Endodermal cell (in vitro differentiated cells): ENCODE measurements at regions not wholly inside any gene's neighbourhood (a gene's known extent, or its start where the extent isn't known, plus 50 kb on each side); places are given as distances from the start of the nearest gene placed in this dataset.

Source experiments
- DNase-seq: peaks from one replicate; pipeline ENCODE4 v3.0.0-alpha.2; 2017
- H3K27ac ChIP-seq: 2 replicates; pipeline ENCODE4 v1.5.1; 2013; ENCODE audit warnings: mild to moderate bottlenecking, low read depth, low read length, moderate library complexity
- H3K27me3 ChIP-seq: 2 replicates; pipeline ENCODE4 v1.6.1; 2013; ENCODE audit warnings: mild to moderate bottlenecking, low read length, moderate library complexity; ENCODE audit not compliant: insufficient read depth, control insufficient read depth, poor library complexity, severe bottlenecking
- H3K36me3 ChIP-seq: 2 replicates; pipeline ENCODE4 v1.7.0; 2013; ENCODE audit warnings: mild to moderate bottlenecking, low read length, moderate library complexity; ENCODE audit not compliant: control insufficient read depth, insufficient read depth
- H3K4me1 ChIP-seq: one replicate; pipeline ENCODE4 v1.7.0; 2013; ENCODE audit warnings: low read length; ENCODE audit not compliant: control insufficient read depth, insufficient read depth
- H3K4me3 ChIP-seq: 2 replicates; pipeline ENCODE4 v1.5.1; 2013; ENCODE audit warnings: mild to moderate bottlenecking, low read length, moderate library complexity
- H3K9ac ChIP-seq: 2 replicates; pipeline ENCODE4 v1.6.1; 2013; ENCODE audit warnings: mild to moderate bottlenecking, low read length, moderate library complexity; ENCODE audit not compliant: poor library complexity, severe bottlenecking; ENCODE audit errors: extremely low read depth
- H3K9me3 ChIP-seq: 2 replicates; pipeline ENCODE4 v1.6.1; 2013; ENCODE audit warnings: mild to moderate bottlenecking, low read length, moderate library complexity; ENCODE audit not compliant: control insufficient read depth
- H3K27ac Mint-ChIP-seq: 2 replicates; pipeline ENCODE4 v1.8.0; 2020; ENCODE audit warnings: mixed read lengths
- H3K27me3 Mint-ChIP-seq: 2 replicates; pipeline ENCODE4 v1.8.0; 2021; ENCODE audit warnings: mild to moderate bottlenecking, mixed read lengths; ENCODE audit not compliant: insufficient read depth
- H3K36me3 Mint-ChIP-seq: 2 replicates; pipeline ENCODE4 v1.8.0; 2020; ENCODE audit warnings: low read depth, mixed read lengths
- H3K4me1 Mint-ChIP-seq: 2 replicates; pipeline ENCODE4 v1.8.0; 2020; ENCODE audit warnings: mixed read lengths
- H3K4me3 Mint-ChIP-seq: 2 replicates; pipeline ENCODE4 v1.8.0; 2020; ENCODE audit warnings: mild to moderate bottlenecking, moderate library complexity, mixed read lengths
- H3K9me3 Mint-ChIP-seq: 2 replicates; pipeline ENCODE4 v1.8.0; 2020; ENCODE audit warnings: mild to moderate bottlenecking, mixed read lengths
- WGBS, 2 experiments: methylation state at CpG; one replicate each; pipeline versions ENCODE4 v1.1.5 to v1.1.7; 2013; ENCODE audit warnings: missing lambda C conversion rate in 2 of 2, mixed read lengths in 1 of 2; ENCODE audit not compliant: insufficient coverage in 1 of 2, insufficient read length in 1 of 2; 5-methylcytosine and 5-hydroxymethylcytosine counted together
- TF ChIP-seq, protein P1 (sequence below): fragments of 200-600 bp; sonication (generic); conservative IDR thresholded peaks from 2 replicates; pipeline ENCODE4 v1.5.0; 2021; ENCODE audit warnings: antibody characterized with exemption, mild to moderate bottlenecking

DNA sequence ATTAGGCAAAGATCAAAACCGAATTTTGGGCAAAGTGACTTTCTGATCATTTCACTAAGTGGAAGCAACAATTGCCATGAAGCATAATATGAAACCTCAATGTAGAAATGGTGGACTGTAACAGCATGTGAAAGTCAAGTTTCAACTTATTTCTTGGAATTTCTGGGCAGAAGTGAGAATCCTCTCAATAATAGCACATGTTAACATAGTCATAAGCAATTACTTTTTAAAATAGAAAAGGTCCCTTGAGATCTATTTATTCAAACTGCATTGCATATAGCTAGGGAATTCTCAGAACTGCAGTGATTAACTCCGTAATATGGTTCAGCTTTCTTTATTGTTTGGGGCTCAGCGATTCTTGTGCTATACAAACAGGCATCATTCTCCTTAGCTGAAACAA lies 136.7 kb upstream of the ATP2B1 start:
- WGBS, 2 experiments: 90 to 94% methylated on average over 3 of the region's 3 CpGs
- no peaks in the 10 kb centered on the region for H3K27me3 ChIP-seq
- H3K27me3 Mint-ChIP-seq: no peaks in the 10 kb centered on the region
- peaks cover 11% of the 10 kb centered on the region for H3K4me1 Mint-ChIP-seq
- H3K9me3 ChIP-seq: no peaks in the 10 kb centered on the region
- H3K36me3 Mint-ChIP-seq: no peaks in the 10 kb centered on the region
- H3K9me3 Mint-ChIP-seq: no peaks in the 10 kb centered on the region
- H3K4me3 Mint-ChIP-seq: no peak overlapping the region
- no peaks in the 10 kb centered on the region for H3K36me3 ChIP-seq
- no peak overlapping the region for H3K27ac Mint-ChIP-seq
- H3K9ac ChIP-seq: no peak overlapping the region
- no peaks in the 10 kb centered on the region for H3K4me1 ChIP-seq
- no peak overlapping the region for H3K4me3 ChIP-seq
- TF ChIP-seq, protein P1, sequence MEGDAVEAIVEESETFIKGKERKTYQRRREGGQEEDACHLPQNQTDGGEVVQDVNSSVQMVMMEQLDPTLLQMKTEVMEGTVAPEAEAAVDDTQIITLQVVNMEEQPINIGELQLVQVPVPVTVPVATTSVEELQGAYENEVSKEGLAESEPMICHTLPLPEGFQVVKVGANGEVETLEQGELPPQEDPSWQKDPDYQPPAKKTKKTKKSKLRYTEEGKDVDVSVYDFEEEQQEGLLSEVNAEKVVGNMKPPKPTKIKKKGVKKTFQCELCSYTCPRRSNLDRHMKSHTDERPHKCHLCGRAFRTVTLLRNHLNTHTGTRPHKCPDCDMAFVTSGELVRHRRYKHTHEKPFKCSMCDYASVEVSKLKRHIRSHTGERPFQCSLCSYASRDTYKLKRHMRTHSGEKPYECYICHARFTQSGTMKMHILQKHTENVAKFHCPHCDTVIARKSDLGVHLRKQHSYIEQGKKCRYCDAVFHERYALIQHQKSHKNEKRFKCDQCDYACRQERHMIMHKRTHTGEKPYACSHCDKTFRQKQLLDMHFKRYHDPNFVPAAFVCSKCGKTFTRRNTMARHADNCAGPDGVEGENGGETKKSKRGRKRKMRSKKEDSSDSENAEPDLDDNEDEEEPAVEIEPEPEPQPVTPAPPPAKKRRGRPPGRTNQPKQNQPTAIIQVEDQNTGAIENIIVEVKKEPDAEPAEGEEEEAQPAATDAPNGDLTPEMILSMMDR: no peak
- H3K27ac ChIP-seq: no peak overlapping the region
- no peak for DNase-seq

DNA sequence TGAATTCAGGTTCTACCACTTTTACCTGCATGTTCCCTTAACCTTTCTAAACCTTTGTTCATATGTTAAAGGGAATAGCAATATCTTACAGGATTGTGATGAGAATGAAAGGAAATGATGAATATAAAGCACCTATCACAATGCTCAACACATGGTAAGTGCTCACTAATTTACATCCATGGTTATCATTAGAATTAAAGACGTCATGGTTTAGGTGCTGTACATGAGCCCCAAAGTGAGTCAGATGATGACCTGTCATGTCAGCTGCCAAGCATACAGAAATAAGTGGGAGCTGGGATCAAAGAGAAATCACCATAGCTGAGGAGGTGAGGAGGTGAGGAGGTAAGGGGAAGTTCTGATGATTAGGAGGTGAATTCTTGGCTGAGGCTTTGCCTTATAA lies 135.9 kb upstream of the ATP2B1 start:
- 90 to 100% methylated on average over 1 of the region's 1 CpG for WGBS, 2 experiments

DNA sequence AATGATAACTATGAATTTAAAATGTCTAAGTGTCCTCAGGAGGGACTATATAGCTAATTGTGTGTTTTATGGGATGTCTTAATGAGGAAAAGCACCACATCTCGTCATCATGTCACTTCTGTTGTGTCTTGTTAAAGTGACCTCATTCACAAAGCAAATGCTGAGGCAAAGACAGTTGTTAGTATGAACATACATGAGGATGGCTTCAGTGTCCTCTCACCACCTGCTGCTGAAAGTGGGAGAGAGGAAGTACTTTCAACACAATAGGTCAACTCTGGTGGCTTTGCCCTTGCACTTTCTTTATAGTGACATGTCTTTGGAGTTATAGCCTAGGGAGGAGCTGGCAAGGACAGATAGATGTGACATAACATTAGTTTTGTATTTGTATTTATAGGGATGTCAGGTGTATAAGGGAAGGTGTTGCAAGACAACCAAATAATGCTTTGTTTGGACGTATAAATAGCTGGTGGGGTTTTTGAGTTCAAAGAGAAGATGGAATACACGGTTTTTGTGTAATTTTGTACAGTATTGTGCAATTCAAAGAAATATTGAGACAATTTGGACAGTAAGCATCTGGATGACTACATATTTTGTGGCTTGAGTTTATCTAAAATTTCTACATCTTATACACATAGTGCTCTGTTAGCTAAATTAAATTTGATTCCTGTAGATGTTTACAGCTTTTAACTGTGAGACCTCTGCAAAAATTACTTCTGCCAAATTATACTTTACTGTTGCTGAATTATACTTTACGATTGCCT lies 131.7 kb upstream of the ATP2B1 start:
- no peak overlapping the region for H3K4me3 Mint-ChIP-seq
- H3K27me3 Mint-ChIP-seq: no peaks in the 10 kb centered on the region
- Histone ChIP-seq H3K27ac (no peak overlapping the region), H3K36me3 (no peaks in the 10 kb centered on the region), H3K4me1 (no peaks in the 10 kb centered on the region), H3K4me3 (no peak overlapping the region), H3K9me3 (no peaks in the 10 kb centered on the region), H3K27me3 (no peaks in the 10 kb centered on the region), H3K9ac (no peak overlapping the region)
- H3K27ac Mint-ChIP-seq: no peak overlapping the region
- TF ChIP-seq, protein P1: no peak
- no peaks in the 10 kb centered on the region for H3K9me3 Mint-ChIP-seq
- no peaks in the 10 kb centered on the region for H3K36me3 Mint-ChIP-seq
- WGBS, 2 experiments: 92 to 100% methylated on average over 2 to 4 of the region's 4 CpGs
- DNase-seq: no peak
- H3K4me1 Mint-ChIP-seq: peaks cover 22% of the 10 kb centered on the region

More for the DNA sequence above, 135.9 kb upstream of the ATP2B1 start:
- H3K9me3 ChIP-seq: no peaks in the 10 kb centered on the region
- no peak for DNase-seq
- H3K27me3 ChIP-seq: no peaks in the 10 kb centered on the region
- no peaks in the 10 kb centered on the region for H3K9me3 Mint-ChIP-seq
- no peaks in the 10 kb centered on the region for H3K4me1 ChIP-seq
- H3K36me3 Mint-ChIP-seq: no peaks in the 10 kb centered on the region
- no peak overlapping the region for H3K9ac ChIP-seq
- no peak overlapping the region for H3K27ac Mint-ChIP-seq
- TF ChIP-seq, protein P1: no peak
- H3K27me3 Mint-ChIP-seq: no peaks in the 10 kb centered on the region
- H3K36me3 ChIP-seq: no peaks in the 10 kb centered on the region
- no peak overlapping the region for H3K4me3 Mint-ChIP-seq
- H3K4me3 ChIP-seq: no peak overlapping the region
- peaks cover 12% of the 10 kb centered on the region for H3K4me1 Mint-ChIP-seq
- H3K27ac ChIP-seq: no peak overlapping the region
